Tibial artery (tissue), 4 donors: ENCODE measurements at regions not wholly inside any gene's neighbourhood (a gene's known extent, or its start where the extent isn't known, plus 50 kb on each side); places are given as distances from the start of the nearest gene placed in this dataset.

Experiments used
- DNase-seq, 2 donors: peaks; one replicate each; pipeline ENCODE4 v3.0.0-alpha.2; 2019
- H3K27ac ChIP-seq, 2 donors: fragments of 200-600 bp; sonication (generic) in 1 of 2; 1 replicate in 1 of 2; 2 replicates in 1 of 2; pipeline ENCODE4 v1.5.1; 2018 to 2019; ENCODE audit warnings: mild to moderate bottlenecking in 1 of 2
- H3K27me3 ChIP-seq, 2 donors: fragments of 200-600 bp; sonication (generic) in 1 of 2; one replicate each; pipeline versions ENCODE4 v1.5.1 to v1.6.0; 2016 to 2019
- H3K36me3 ChIP-seq, 3 donors: fragments of 200-600 bp; sonication (generic) in 2 of 3; one replicate each; pipeline ENCODE4 v1.5.1; 2016 to 2019; ENCODE audit warnings: mild to moderate bottlenecking in 2 of 3
- H3K4me1 ChIP-seq, 4 donors: fragments of 200-600 bp; sonication (generic) in 2 of 4; 1 replicate in 3 of 4; 2 replicates in 1 of 4; pipeline ENCODE4 v1.5.1; 2016 to 2019
- H3K4me3 ChIP-seq, 2 donors: fragments of 200-600 bp; sonication (generic) in 1 of 2; 1 replicate in 1 of 2; 2 replicates in 1 of 2; pipeline ENCODE4 v1.5.1; 2018 to 2019; ENCODE audit warnings: mild to moderate bottlenecking in 2 of 2
- H3K9me3 ChIP-seq, 3 donors: fragments of 200-600 bp; sonication (generic) in 1 of 3; one replicate each; pipeline ENCODE4 v1.5.1; 2016 to 2019
- intact Hi-C: fragments of 100-400 bp; cut with DNase I; formaldehyde crosslinking; loops from one replicate; pipeline ENCODE4 v1.15.0; 2023; ENCODE audit warnings: low total_unique reads
- TF ChIP-seq, protein P1 (sequence below), 2 experiments: fragments of 200-600 bp in 1 of 2; fragments of 450-650 bp in 1 of 2; IDR thresholded peaks; one replicate each; pipeline ENCODE4 v1.5.1; 2017 to 2019; ENCODE audit warnings: antibody characterized with exemption in 2 of 2, mild to moderate bottlenecking in 1 of 2, moderate library complexity in 1 of 2

DNA sequence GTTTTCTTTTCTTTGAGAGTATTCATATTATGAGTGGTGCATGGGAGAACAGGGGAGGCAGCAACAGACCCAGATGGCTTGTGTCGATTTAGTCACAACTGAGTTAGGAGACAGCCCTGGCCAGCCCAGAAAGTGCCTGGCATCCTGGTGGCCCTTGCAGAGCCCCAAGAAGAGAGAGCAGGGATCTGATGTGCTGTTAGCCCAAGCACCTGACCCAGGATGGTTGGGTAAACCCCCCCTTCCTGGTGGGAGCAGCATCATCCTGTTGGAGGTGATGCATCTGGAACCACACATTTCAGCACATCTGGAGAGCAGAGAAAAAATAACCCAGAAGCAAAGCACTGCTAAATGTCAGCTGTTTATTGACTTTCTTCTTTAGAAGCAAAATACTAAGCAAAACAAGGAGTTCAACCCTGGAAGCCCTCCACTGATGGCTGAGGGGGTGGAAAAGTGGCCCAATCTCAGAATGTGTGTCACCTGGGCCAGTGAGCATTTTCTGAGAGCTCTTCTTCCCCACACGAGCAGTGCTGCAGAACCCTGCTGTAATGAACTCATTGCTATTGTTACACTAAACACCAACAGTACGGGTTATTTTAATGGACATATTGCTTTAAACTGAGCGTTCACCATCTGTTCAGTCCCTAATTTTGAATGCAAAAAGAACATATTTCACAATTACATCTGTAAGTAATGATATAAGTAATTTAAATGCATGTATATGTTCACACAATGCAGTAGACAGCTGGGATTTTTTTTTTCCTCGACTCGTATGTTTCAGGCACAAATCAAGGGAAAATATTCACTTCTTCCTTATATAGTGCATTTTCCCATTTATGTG lies 100.6 kb upstream of the SMIM21 start:
- no peaks in the 10 kb centered on the region for H3K36me3 ChIP-seq
- DNase-seq = no peak
- TF ChIP-seq, protein P1, sequence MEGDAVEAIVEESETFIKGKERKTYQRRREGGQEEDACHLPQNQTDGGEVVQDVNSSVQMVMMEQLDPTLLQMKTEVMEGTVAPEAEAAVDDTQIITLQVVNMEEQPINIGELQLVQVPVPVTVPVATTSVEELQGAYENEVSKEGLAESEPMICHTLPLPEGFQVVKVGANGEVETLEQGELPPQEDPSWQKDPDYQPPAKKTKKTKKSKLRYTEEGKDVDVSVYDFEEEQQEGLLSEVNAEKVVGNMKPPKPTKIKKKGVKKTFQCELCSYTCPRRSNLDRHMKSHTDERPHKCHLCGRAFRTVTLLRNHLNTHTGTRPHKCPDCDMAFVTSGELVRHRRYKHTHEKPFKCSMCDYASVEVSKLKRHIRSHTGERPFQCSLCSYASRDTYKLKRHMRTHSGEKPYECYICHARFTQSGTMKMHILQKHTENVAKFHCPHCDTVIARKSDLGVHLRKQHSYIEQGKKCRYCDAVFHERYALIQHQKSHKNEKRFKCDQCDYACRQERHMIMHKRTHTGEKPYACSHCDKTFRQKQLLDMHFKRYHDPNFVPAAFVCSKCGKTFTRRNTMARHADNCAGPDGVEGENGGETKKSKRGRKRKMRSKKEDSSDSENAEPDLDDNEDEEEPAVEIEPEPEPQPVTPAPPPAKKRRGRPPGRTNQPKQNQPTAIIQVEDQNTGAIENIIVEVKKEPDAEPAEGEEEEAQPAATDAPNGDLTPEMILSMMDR (IDR thresholded peaks at IDR 0.05) = no peak
- no peak overlapping the region for H3K27ac ChIP-seq
- H3K4me1 ChIP-seq = no peaks in the 10 kb centered on the region
- intact Hi-C loops = no loop called here
- no peaks in the 10 kb centered on the region for H3K9me3 ChIP-seq
- no peak overlapping the region for H3K4me3 ChIP-seq
- H3K27me3 ChIP-seq = peaks cover 0 to 8% of the 10 kb centered on the region in 2 donors

DNA sequence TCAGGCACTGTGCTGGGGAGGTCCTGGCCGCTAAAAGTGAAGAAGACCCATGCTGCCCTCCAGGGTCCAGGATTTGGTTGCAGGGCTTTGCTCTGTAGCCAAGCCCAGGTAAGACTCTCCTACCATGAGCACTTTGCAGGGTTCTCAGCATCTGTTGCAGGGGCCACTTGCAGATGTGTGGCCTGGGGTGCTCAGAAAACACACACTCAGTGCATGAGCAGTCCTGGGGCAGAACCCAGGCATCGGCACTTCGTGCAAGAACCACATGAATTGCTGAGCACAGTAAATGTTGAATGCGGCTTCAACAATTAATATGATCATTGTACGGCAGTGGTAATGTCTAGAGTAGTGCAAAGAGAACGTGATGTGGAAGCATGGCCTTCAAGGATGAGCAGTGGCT lies 98.5 kb upstream of the SMIM21 start:
- Histone ChIP-seq H3K36me3 (no peaks in the 10 kb centered on the region), H3K4me1 (no peaks in the 10 kb centered on the region), H3K4me3 (no peak overlapping the region), H3K9me3 (no peaks in the 10 kb centered on the region), H3K27ac (no peak overlapping the region), H3K27me3 (peaks cover 0 to 8% of the 10 kb centered on the region in 2 donors)
- DNase-seq = no peak
- intact Hi-C loops = no loop called here
- TF ChIP-seq, protein P1 (IDR thresholded peaks at IDR 0.05) = no peak

DNA sequence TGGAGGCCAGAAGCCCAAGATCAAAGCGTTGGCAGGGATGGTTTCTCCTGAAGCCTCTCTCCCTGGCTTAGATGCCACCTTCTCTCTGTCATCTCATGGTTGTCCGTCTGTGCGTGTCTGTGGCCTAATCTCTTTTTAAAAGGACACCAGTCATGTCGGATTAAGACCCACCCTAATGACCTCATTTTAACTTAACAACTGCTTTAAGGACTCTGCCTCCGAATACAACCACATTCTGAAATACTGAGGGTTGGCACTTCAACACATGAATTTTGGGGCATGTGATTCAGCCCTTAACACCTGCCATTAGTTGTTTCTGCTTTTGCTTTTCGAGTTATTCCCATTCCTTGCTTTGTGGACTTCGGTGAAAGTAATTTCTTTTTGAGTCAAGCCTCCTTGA lies 97.8 kb upstream of the SMIM21 start:
- TF ChIP-seq, protein P1 (IDR thresholded peaks at IDR 0.05) = no peak
- intact Hi-C loops = no loop called here
- no peak for DNase-seq

DNA sequence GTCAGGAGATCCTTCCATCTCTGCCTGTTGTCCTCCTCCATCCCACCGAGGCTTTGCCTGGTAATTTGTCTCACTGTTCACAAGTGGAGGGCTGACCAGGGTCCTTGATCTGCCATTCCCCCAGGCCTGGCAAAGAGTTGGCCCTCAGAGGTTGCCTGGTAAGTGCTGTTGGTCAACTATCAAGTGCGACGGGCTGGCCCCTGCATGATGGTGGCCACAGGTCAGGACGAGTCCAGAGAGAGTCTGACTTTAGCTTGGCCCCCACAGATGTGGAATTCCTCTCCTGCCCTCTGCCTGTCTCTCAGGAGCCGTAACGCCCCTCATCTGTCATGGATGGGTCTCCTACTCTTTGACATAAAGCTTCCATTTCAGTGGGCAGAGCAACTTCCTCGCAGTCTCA lies 97.3 kb upstream of the SMIM21 start:
- DNase-seq = no peak
- Histone ChIP-seq H3K36me3 (no peaks in the 10 kb centered on the region), H3K4me3 (no peak overlapping the region), H3K27ac (no peak overlapping the region), H3K9me3 (no peaks in the 10 kb centered on the region), H3K27me3 (peaks cover 0 to 4% of the 10 kb centered on the region in 2 donors), H3K4me1 (no peaks in the 10 kb centered on the region)
- intact Hi-C loops = no loop called here
- TF ChIP-seq, protein P1 (IDR thresholded peaks at IDR 0.05) = no peak

More for the DNA sequence above, 97.8 kb upstream of the SMIM21 start:
- H3K9me3 ChIP-seq = no peaks in the 10 kb centered on the region
- H3K4me3 ChIP-seq = no peak overlapping the region
- no peak overlapping the region for H3K27ac ChIP-seq
- H3K4me1 ChIP-seq = no peaks in the 10 kb centered on the region
- no peaks in the 10 kb centered on the region for H3K36me3 ChIP-seq
- H3K27me3 ChIP-seq = peaks cover 0 to 6% of the 10 kb centered on the region in 2 donors

DNA sequence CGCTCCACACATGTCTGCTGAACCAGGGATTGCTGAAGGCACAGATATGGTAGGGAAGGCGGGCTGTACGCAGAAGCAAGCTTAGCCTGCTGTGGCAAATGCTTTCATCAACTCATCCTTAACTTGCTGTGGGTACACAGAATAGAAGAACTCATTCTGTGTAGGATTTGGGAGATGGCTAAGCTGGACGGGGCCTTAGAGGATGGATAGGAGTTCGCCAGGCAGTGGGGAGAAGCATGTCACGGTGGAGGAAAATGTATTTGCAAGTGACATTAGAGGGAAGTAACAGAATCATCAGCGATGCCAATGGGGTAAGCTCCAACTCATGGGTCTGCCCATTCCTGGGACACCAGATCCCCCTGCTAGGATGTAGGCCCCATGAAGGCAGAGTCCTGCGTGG lies 96.7 kb upstream of the SMIM21 start:
- no peak overlapping the region for H3K4me3 ChIP-seq
- H3K36me3 ChIP-seq = no peaks in the 10 kb centered on the region
- intact Hi-C loops = no loop called here
- no peak for DNase-seq
- H3K4me1 ChIP-seq = no peaks in the 10 kb centered on the region
- no peaks in the 10 kb centered on the region for H3K9me3 ChIP-seq
- TF ChIP-seq, protein P1 (IDR thresholded peaks at IDR 0.05) = no peak
- H3K27ac ChIP-seq = no peak overlapping the region
- peaks cover 0 to 4% of the 10 kb centered on the region in 2 donors for H3K27me3 ChIP-seq
